HPDE6-E6E7 (cell line): ENCODE measurements at regions not wholly inside any gene's neighbourhood (a gene's known extent, or its start where the extent isn't known, plus 50 kb on each side); places are given as distances from the start of the nearest gene placed in this dataset.

Source experiments
- DNase-seq: peaks from one replicate; pipeline ENCODE4 v3.0.0; 2011; ENCODE audit warnings: missing footprints; ENCODE audit errors: extremely low spot score

DNA sequence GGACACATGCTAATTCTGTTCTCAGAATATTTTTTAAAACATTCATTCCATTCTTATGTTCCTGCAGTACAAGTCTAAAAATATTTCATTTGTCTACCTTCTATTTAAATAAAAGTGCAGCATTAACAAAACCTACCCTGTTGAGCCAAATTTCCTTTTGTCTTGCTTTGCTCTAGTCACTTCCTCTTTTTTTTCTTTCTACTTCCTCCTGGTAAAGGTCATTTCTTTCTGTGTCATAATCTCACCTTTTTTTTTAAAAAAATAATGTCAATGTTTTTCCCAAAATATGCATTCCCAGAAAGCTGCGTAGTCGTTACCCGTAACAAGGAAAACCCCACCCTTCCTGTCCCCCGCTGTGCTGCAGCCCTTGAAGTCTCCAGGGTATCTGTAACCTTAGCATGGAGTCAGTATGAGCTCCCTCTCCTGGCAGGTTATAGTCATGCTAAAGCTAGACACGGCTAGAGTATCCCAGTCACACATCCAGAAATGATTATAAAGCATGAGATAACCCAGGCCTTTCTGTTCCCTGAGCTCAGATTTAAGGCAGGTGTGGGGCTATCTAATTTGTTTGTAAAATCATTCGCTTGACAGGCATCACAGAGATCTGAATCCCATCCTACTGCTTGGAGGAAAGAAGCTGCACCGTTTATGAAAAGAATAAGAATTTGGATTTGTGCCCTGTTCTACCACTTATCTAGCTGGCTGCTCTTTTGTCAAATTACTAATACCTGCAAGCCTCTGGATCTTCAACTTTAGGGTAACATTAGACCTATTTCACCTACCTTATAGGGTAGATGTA is 51.1 kb upstream of the EED start:
- peak; percentile 79 for DNase-seq

DNA sequence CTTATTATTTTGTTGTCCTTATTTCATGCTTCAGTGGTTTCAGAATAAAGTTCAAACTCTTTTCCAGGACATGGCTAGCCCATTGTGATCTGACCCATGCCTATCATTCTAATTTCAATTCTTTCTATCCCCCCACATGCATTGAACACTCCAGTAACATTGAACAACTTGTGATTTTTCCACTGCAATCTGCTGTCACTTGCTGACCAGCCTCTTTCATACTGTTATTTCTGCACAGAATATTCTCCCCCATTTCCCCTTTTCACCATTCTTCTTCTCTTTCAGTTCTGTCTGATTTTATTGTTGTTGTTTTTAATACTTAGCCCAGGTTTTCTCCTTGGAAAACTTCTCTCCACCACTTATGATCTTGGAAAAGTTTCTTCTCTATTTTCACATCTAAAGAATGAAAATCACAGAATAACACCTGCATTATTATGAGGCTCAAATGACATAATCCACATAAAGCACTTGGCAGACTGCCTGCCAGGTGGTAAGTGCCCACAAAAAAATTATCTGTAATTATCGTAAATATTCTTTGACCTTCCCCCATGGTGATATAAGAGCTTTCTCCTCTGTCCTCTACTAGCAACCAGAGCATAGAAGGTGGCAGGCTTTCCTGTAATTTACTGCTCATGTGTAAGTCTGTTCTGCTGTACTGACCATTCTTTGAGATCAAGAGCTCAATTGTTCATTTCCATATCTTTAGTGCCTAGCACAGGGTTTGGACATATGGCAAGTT is 51.9 kb upstream of the EED start:
- DNase-seq: no peak

DNA sequence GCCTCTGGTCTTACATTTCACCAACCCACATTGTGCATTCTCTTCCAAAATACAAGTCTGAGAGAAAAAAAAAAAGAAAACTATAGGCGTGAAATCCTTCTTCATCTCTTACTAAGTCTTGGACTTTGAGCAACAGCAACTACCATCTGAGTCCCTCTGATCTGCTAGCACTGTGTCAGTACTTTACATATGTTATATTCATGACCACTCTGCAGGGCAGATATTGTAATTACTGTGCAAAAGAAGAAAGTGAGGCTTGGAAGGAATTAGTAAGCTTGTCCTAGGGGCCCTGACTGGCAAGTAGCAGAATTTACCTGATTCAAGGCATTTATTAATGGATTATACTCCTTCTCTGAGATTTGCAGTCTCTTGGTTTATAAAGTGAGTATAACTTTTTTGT is 52.7 kb upstream of the EED start:
- no peak for DNase-seq

DNA sequence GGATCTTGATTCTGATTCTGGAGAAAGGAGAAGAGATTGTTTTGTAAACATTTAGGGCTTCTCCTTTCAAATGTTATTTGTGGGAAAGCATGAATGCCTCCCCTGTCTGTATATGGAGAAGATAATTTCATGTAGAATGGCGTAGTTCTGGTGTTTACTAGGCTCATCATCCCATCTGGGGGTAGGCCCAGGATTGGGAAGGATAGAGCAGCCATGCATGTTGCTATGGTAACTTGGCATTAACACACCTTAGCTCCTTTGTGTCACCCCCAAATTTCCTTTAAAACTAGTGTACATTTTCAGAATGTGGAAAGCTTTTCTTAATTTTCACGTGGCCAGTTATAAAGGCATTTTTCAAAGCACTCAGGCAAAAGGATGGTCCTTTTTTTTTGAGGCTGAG is 57.5 kb upstream of the EED start:
- no peak for DNase-seq

DNA sequence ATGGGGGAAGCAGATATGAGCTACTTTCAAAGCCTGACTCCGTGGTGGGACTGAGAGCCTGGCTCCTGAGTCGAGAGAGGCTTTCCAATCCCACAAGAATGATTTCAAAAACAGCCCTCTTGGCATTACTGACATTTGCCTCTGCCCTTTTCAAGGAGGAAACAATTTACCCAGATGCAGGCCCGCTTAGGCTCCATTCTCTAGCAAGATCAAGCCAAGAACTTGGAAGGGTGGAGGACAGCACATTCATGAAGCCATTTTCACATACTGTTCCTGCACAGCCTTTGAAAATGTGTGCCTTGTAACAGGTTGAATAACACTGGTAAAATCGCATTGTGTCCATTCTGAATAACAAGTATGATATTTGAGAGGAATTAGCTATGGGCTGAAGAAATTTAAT is 58.2 kb upstream of the EED start:
- DNase-seq: no peak

DNA sequence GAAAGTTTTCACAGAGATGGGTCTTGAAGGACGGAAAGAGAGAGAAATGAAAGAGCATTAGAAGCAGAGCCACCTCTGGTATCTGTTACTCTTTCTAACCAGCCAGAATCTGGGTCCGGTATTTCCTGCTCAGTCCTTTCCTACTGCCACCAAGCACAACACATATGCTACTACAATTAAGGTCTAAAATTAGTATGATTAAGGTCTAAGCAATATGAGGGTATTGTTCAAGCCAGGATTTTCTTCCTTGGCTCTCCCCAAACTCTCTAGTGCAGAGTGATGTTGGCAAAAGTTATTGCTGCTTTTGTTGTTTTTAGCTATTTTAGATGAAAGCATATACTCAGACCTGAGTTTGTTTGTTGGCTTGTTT is 59.2 kb upstream of the EED start:
- DNase-seq: no peak

DNA sequence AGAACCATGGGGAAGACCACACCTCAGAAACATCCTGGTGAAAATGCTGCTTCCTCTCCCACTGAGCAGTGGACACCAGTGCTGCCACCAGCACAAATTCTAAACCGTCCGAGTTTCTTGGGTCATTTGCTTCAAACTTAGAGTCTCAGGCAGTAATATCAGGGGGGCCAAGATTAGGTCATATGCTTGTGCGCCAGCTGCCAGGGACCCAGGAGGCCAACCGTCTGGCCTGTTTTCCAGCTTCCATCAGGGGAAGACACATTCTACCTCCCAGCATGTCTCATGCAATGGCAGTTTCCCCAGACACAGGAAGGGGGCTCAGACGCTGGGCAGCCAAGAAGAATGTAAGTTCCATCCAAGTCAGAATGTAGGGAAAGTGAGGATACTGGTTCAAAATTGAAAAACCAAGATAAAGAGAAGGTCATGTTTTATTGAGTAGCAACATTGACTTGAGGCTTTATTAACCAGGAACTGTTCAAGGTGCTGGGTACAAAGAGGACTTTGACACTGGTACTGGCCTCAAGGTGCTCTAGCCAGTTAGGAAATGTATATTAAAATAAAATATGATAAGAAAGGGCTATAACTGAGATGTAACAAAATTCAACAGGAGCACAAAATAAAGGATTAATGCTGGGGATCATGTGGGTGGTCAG is 59.7 kb upstream of the EED start:
- no peak for DNase-seq

DNA sequence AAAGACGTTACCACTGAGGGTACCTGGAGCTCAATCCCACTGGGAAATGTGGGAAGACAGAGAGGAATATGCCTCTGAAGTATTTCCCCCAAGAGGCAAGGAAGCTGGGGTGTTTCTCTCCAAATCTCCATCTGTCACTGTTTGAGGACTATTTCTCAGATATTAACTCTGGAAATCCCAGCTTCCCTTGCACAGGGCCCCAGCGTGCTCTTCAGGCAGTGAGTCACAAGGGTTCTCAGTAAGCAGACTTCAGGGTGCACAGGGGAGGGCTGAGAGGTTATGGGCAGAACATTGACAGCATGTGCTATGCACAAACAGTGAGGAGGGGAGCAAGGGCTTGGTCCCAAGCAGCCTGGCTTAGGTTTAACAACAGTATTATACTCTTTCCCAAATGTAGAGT is 60.9 kb upstream of the EED start:
- DNase-seq: peak; percentile 77

DNA sequence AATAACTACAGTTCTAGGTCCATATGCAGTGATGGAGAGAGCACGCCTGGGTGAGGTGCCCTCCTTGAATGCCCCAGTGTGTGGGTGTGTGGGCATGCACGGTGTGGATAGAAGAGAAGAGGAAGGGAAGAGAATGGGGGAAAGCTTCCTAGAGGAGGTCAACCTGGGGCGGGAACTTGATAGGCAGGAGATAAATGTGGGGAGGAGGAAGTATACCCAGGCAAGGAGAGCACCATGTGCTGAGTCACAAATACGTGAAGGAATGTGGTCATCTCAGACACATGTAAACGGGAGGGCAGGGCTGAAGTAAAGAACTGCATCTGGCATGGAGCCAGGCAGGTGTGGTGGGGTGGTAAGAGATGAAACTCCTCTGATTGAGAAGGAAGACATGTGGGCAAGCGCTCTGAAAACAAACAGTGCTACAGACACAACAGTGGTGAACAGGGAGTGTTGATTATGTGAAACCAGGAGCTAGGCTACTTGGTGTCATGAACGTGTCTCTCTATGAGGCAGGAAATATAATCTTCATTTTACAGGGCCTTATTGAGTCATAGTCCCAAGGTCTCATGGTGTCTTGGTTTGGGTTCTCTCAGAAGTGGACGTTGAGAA is 61.5 kb upstream of the EED start:
- peak; percentile 90 for DNase-seq

DNA sequence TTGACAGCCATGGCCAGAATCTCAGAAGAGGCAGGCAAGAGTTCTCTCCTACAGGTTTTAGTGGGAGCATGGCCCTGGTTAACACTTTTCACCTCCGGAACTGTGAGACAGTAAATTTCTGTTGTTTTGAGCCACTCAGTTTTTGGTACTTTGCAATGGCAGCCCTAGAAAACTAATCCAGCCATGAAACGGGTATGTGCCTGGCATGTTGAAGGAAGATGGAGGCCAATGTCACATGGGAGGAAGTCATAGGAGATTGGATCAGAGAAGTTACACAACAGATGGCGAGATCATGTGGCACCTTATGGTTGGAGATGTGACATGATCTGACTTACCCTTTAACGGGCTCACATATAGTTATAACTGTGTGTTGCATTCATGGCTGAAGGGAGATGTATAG is 63.2 kb upstream of the EED start:
- no peak for DNase-seq

DNA sequence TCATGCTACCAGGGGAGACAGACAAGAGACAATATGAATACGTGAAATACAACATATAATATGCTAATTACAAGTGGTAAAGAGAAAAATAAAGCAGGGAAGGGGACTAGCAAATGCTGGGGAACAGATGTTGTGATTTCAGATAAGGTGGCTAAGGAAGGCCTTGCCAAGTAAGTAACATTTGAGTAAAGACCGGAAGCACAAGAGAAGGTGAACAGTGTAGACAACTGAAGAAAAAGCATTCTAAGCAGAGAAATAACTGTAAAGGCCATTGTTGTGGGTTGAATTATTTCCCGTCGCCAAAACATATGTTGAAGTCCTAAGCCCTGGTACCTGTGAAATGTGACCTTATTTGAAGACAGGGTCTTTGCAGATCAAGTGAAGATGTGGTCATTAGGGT is 63.7 kb upstream of the EED start:
- DNase-seq: no peak

DNA sequence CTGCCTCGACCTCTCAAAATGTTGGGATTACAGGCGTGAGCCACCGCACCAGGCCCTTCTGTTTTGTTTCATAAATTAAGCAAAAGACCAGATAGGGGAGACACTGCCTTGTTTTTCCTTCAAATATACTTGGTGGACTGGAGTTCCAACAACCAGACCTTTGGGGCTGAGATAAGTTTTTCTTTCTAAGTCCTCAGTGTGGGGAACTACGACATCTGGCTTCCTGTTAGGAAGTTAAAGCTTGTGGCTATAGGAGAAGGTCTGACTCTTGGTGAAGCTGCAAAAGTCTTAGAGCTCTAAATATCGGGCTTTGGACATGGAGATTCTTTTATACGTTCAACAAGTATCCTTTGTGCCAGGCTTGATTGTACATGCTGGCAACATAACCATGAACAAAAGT is 64.1 kb upstream of the EED start:
- DNase-seq: no peak

DNA sequence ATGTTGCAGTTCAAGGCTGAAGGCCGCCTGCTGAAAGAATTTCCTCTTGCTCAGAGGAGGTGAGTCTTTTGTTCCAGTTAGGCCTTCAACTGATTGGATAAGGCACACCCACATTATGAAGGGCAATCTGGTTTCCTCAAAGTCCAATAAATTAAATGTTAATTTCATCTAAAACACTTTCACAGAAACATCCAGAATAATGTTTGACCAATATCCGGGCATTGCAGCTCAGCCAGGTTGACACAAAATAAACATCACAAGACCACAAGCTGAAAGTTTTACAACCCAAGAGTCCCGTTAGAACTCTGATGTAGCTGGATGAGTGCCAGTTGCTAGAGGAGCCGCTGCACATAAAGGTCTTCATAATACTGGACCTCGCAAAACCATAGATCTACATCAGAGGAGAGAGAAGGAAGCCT is 64.9 kb upstream of the EED start:
- DNase-seq: no peak

DNA sequence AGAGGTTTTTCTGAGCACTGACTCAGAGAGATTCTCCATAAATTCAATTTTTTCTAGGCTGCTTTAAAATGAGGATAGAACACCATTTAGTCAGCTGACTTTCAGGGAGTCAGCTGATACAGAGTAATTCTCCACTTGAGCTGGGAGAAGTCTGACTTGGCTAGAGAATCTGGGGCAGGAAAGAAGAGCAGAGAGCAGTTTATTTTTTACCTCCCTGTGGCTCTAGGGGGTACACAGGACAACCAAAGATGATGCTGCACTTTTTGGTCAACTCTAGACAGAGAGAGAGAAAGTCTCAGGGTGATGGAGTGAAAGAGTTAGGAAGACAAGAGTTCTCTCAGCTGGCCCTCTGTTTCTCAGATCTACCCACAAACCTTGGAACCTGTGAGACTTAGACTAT is 67.3 kb upstream of the EED start:
- DNase-seq: no peak

DNA sequence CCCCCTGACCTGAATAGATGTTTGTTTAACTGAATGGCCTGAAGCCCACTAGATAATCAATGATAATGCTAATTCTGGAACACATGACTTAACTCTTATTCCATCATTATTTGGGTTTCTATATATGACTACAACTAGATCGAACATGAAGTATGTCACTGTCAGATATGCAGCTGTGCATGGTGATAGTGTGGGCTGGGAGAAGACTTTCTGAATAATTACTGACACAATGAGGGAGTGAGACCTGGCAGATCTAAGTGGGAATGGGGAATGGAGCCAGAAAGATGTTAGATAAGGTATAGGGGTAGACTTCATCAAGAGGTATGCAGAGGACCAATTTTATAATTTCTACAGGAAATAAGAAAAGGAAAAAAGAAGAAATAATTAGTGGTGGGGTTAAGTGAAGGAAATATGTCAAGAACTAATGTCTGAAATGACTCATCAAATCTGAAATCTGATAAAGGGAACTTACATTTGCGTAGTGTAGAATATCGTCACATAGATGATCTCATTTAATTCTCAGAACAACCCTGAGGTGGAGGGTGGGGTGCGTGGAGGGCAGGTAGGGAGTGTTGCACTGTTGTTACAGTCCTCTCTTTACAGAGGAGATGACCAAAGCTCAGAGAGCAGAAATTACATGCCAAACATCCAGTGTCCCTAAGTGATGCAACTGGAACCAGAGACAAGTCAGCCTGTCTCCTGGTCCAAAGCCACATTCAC is 68.2 kb upstream of the EED start:
- no peak for DNase-seq

DNA sequence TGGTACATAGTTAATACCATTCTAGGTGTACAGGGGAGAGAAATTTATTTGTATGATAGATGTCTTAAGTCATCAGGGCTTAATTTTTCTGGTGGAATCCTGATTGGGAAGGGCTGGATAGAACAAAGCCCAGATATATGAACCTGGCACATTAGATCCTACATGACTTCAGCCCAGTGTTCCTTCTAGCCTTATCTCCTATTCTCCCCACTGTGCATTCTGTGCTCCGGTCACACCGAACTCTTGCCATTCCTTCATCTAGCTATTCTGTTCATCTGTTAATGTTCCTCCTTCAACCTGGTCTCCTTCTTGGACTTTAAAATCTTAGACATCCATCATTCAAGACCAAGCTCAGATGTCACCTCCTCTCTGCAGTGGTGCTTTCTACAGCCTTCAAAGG is 68.9 kb upstream of the EED start:
- no peak for DNase-seq

DNA sequence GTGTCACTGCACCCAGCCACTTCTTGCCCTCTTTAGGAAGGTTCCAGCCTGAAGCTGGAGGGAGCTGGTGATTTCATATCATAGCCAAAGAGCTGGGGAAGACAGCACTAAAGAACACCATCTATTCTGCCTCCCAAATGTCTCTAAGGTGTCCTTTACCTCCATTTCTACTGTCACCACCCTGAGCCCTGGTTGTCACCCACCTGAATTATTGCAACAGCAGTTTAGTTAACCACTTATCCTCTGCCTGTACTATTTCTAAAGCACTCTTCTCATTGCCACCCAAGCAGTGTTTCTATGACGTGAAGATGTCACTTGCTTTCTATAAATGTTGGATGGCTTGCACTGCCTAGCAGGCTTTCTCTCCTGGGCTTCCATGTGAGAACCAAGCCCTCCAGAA is 69.4 kb upstream of the EED start:
- no peak for DNase-seq

DNA sequence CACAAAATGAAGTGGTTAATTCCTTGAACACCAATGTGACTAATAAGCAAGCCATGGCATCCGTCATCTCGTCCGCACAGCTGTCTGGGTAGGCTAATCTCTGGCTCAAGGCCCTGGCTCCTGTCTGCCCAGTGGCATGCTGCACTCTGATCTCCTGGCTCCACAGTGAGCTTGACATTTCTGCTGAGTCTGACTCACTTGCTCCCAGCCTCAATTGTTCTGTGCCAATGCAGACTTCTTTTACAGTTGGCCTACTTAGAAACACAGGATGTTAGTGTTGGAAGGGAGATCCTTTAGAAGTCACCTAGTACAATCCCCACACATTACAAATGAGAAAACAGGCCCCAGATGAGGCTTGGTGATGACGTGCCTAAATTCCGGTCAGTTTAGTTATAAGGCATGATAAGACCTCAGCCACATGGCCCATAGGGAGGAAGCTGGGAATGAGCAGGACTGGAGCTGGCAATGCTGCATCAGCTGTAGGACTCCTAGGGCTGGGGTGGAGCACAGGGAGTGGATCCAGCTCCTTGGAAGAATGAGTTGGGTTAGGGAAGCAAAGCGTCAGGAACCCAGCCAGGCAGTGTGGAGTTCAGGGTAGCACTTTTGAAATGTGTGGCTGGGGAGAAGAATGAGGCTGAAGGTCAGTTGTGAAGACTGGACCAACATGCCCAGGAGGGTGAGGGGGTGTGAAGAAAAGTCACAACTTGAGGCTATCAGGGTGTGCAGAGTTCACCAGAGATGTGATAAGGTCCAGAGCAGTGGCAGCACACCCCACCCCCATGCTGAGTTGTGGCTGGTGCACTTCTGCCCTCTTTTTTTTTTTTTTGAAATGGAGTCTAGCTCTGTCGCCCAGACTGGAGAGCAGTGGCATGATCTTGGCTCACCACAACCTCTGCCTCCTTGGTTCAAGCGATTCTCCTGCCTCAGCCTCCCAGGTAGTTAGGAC is 70.2 kb upstream of the EED start:
- peak; percentile 64 for DNase-seq

DNA sequence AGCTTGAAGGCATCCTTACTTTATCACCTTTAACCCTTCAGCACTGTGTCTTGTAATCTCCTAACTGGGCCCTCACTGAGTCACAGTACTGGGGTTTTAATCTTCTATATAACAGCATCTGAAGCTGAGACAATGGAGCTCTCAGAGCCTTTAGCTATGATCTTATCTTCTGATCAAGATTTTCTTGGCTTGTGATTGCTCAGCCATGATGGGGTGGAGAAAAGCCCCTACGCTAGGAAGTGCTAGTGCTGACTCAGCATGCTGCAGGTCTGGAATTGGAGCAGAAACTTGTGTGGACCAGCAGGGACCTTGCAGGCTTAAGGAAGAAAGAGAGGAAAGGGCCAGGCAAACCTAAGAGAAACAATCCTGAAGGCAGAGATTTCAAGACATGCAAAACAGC is 71.7 kb upstream of the EED start:
- DNase-seq: no peak

DNA sequence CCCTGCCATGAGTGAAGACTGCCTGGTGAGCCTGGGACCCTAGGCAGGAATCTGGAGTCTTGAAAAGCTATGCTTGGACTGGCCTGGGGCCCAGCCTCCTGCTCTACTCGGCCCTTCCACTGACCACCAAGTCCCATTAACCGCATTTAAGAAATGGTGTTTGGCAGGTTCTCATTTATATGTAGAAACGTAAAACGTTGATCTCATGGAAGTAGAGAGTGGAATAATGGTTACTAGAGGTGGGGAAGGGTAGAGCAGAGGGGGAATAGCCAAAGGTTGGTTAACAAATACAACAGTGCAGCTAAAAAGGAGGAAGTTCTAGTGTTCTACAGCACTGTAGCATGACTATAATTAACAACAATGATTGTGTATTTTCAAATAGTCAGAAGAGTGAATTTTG is 72.9 kb upstream of the EED start:
- no peak for DNase-seq
